Breast epithelium (tissue), 3 donors: ENCODE measurements at regions not wholly inside any gene's neighbourhood (a gene's known extent, or its start where the extent isn't known, plus 50 kb on each side); places are given as distances from the start of the nearest gene placed in this dataset.

Experiments
- CTCF ChIP-seq, 3 donors: fragments of 450-650 bp; IDR thresholded peaks; one replicate each; pipeline ENCODE4 v1.5.1; 2016 to 2017; ENCODE audit warnings: antibody characterized with exemption in 3 of 3, mild to moderate bottlenecking in 3 of 3, moderate library complexity in 3 of 3
- POLR2A ChIP-seq: fragments of 450-650 bp; IDR thresholded peaks from one replicate; pipeline ENCODE4 v1.6.1; 2016; ENCODE audit warnings: antibody characterized with exemption, mild to moderate bottlenecking, moderate library complexity

- TF ChIP-seq POLR2A (no peak), CTCF (IDR thresholded peaks at IDR 0.05) (no peak)
Observed at GRCh38 chr10:3361640-3362039, 189.1 kb upstream of the PITRM1 start.
